NAMALWA (cell line): ENCODE measurements at regions not wholly inside any gene's neighbourhood (a gene's known extent, or its start where the extent isn't known, plus 50 kb on each side); places are given as distances from the start of the nearest gene placed in this dataset.
"Not testable (repeated sequence)": the region's sequence is repeated elsewhere in the genome, so short reads cannot be mapped to it uniquely, and the experiment has no call there.

Source experiments
- DNase-seq: peaks from one replicate; pipeline ENCODE4 v3.0.0-alpha.2; 2015; ENCODE audit warnings: low spot score

GRCh38 chr9:87378676-87379075 is 119.0 kb upstream of the DAPK1 start:
- DNase-seq = no peak

- DNase-seq = no peak
Observed at GRCh38 chr9:87379300-87379699, 118.4 kb upstream of the DAPK1 start.

DNA sequence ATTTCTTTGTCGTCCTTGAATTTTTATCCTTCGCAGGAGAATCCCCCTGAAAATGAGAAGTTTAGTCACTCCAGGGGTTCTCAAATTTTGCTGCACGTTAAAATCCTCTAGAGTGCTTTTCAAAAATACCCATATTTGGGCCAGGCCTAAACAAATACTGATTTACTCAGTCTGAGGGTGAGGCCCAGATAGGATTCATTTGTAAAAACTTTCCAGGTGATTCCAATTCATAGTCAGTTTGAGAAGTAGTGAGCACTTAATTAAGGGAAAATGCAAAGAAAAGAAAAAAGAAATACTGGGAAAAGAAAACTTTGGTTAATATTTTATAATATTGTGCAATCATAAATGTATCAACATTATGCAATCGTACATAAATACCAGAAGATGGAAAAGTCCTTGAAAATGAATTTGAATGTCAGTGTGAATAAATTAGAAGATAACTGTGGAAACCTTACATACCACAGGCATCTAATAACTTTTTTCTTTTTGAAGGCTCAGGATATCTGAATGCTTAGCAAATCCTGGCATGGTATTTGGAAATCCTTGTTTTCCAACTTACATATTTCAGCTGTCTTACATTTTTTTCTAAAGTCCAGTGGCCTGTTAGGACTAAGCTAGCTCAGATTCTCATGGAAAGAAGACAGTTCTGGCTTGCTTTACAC is 116.5 kb upstream of the DAPK1 start:
- no peak for DNase-seq

- DNase-seq = no peak
Observed at GRCh38 chr9:87381746-87382145, 115.9 kb upstream of the DAPK1 start.

- DNase-seq = no peak
Observed at GRCh38 chr9:87382900-87383299, 114.8 kb upstream of the DAPK1 start.

DNA sequence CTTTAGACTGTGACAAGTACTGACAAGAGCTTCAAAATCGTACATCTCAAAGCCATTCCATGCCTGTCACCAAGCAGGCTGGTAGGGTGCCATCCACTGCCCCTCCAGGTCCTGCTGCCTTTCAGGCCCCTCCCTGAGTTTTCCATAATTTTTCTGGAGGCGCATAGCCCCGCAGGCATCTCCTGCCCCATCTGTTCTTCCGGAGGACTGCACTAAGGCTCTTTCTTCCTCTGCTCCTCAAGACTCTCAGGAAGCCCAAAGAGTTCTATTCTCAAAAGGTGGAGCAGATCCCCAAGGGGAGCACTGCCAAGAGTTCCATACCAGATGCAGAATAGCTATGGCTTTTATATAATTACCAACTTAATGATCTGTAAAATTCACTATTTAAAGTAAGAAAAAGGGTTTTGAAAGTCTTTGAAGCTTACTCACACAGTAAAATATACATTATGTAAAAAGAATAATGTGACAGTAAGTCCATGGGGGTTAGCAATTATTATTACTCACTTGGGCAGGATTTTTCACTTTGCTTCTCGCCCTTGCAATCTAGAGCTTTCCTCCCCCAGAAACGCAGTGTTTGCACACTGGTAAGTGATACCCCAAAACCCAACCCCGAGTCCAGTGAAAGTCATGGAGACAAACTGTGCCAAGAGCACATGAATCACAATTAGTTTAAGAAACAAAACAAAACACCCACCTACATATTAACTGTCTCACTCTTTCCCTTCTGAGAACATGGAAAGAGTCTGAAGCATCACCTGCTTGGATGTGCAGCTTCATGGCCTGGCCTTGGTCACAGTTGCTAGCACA is 114.1 kb upstream of the DAPK1 start:
- no peak for DNase-seq

DNA sequence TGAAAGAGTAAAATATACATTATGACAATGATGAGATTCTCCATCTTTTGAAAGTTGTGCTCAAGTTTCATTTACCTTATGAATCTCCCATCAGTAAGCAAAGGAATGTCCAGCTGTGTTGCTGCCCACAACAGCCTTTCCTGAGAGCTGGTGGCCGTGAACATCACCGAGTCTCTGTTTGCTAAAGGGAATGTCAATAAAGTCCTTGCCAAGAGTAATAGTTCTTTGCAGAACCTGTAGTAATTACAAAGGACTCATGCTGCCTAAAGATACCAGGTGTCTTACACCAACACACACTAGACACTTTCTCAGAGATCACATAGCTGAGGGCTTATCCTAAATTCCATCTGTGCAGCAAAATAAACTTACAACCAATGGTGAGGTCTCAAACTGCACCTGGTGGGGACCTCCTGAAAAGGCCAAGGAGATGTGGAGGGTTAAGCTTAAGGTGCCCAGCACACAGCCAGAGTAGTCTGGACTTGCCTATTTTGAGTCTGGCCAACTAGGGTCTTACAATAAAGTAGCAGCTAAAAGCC is 111.1 kb upstream of the DAPK1 start:
- DNase-seq = no peak

GRCh38 chr9:87387351-87388011 is 110.2 kb upstream of the DAPK1 start:
- DNase-seq = no peak

DNA sequence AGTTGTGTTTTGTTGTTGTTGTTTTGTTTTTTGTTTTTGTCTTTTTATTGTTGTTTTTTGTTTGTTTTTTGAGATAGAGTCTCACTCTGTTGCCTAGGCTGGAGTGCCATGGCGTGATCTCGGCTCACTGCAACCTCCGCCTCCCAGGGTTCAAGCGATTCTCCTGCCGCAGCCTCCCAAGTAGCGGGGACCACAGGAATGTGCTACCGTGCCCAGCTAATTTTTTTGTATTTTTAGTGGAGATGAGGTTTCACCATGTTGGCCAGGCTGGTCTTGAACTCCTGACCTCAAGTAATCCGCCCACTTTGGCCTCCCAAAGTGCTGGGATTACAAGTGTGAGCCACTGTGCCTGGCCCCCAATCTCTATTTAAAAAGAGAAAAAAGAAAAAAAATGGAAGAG is 109.0 kb upstream of the DAPK1 start:
- DNase-seq = not testable (repeated sequence)

- no peak for DNase-seq
Observed at GRCh38 chr9:87389936-87390335, 107.7 kb upstream of the DAPK1 start.

GRCh38 chr9:87390361-87390760 is 107.3 kb upstream of the DAPK1 start:
- no peak for DNase-seq

- DNase-seq = no peak
Observed at GRCh38 chr9:87392086-87392485, 105.6 kb upstream of the DAPK1 start.

DNA sequence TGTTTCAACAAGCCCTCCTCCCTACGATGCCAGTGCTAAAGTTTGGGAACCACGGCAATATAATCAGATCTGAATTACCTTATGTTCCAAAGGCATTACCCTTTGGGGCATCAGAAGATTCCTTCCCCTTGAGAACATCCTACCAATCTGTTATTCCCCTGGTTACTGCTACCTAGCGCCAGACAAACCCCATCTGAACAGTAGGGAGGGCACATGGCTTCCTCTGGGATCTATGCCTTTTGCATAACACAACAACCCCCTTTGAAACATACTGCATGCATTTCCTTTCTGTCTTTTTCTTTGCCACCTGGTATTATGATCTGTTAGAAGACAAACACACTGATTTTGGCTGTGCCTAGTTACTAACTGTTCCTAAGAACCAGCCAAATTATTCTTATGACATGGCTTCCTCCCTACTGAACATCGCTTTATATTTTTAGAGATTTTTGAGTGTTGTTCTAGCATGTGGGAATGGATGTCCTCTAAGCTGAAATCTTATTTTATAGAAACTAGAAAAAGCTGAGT is 103.9 kb upstream of the DAPK1 start:
- no peak for DNase-seq

GRCh38 chr9:87395804-87396479 is 101.7 kb upstream of the DAPK1 start:
- DNase-seq = no peak

GRCh38 chr9:87401681-87402080 is 96.0 kb upstream of the DAPK1 start:
- DNase-seq = no peak

DNA sequence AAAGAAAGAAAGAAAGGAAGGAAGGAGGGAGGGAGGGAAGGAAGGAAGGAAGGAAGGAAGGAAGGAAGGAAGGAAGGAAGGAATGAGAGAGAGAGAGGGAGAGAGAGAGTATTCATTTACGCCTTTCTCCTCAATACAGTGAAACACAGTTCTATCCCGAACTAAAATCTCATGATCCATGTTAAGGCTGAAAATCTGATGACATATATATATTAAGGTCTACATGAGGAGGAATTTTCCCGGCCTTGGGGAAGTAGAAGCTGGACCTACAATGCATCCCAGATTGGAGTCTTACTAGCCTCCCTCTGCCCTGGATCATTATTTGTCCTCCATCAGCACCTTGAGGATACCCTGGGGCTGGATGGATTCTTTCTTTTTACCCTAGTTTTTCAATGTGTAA is 95.1 kb upstream of the DAPK1 start:
- DNase-seq = no peak

GRCh38 chr9:87405677-87406542 is 91.8 kb upstream of the DAPK1 start:
- DNase-seq = no peak

DNA sequence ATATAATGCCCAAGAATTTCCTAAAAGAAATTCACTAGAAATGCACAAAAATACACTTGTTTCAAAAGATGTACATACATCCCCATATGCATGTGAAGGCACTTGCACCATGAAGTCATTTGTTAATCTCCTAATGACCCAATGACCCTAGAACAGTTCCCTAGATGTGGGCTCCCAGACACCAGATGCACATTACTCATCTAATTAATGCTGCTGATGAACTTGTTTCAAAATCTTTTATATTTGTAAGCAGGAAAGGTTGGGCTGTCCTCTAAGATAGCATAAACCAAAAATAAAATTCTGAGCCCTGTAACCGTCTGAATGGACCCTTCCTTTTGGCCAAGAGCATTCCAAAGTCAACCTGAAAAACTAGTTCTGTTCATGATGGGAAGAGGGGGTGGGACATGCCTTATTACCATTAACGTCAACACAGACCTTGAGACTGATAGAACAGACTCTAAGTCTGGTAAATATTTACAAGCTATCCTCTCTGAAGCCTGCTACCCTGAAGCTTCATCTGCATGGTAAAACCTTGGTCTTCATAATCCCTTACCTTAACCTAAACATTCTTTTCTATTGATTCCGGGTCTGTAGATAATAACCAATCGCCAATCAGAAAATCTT is 91.0 kb upstream of the DAPK1 start:
- no peak for DNase-seq

GRCh38 chr9:87410047-87411005 is 87.3 kb upstream of the DAPK1 start:
- not testable (repeated sequence) for DNase-seq
